Smooth muscle cell (in vitro differentiated cells): ENCODE measurements at regions not wholly inside any gene's neighbourhood (a gene's known extent, or its start where the extent isn't known, plus 50 kb on each side); places are given as distances from the start of the nearest gene placed in this dataset.

Experiments used
- DNase-seq: peaks from one replicate; lab custom pipeline; 2025; ENCODE audit not compliant: unreplicated experiment; lab: John Stamatoyannopoulos, UW
- H2AFZ ChIP-seq: fragments of 200-600 bp; sonication (generic); 2 replicates; pipeline ENCODE4 v1.6.0; 2016; ENCODE audit warnings: antibody characterized with exemption, low read depth, mild to moderate bottlenecking
- H3F3A ChIP-seq: fragments of 200-600 bp; sonication (generic); 2 replicates; pipeline ENCODE4 v1.6.0; 2017; ENCODE audit warnings: antibody characterized with exemption, low read depth
- H3K27ac ChIP-seq: fragments of 200-600 bp; sonication (generic); 2 replicates; pipeline ENCODE4 v1.5.1; 2016; ENCODE audit warnings: low read depth, mild to moderate bottlenecking
- H3K27me3 ChIP-seq: fragments of 200-600 bp; sonication (generic); 2 replicates; pipeline ENCODE4 v1.6.1; 2016; ENCODE audit warnings: low read depth, mild to moderate bottlenecking
- H3K36me3 ChIP-seq: fragments of 200-600 bp; sonication (generic); 2 replicates; pipeline ENCODE4 v1.5.1; 2016; ENCODE audit warnings: low read depth
- H3K4me1 ChIP-seq: fragments of 200-600 bp; sonication (generic); 2 replicates; pipeline ENCODE4 v1.5.1; 2016; ENCODE audit warnings: low read depth
- H3K4me2 ChIP-seq: fragments of 200-600 bp; sonication (generic); 2 replicates; pipeline ENCODE4 v1.6.0; 2016; ENCODE audit warnings: mild to moderate bottlenecking
- H3K4me3 ChIP-seq: fragments of 200-600 bp; sonication (generic); 2 replicates; pipeline ENCODE4 v1.5.1; 2016; ENCODE audit warnings: mild to moderate bottlenecking
- H3K79me2 ChIP-seq: fragments of 200-600 bp; sonication (generic); 2 replicates; pipeline ENCODE4 v1.6.0; 2016; ENCODE audit warnings: low read depth, mild to moderate bottlenecking
- H3K9ac ChIP-seq: fragments of 200-600 bp; sonication (generic); 2 replicates; pipeline ENCODE4 v1.6.0; 2016; ENCODE audit warnings: low read depth
- H3K9me3 ChIP-seq: fragments of 200-600 bp; sonication (generic); replicated peaks from 2 replicates; pipeline ENCODE4 v1.5.1; 2016; ENCODE audit warnings: low read depth
- H4K20me1 ChIP-seq: fragments of 200-600 bp; sonication (generic); 2 replicates; pipeline ENCODE4 v1.6.0; 2016; ENCODE audit warnings: low read depth
- CTCF ChIP-seq: fragments of 200-600 bp; sonication (generic); IDR thresholded peaks from 2 replicates; pipeline ENCODE4 v1.5.1; 2017; ENCODE audit warnings: borderline replicate concordance, mild to moderate bottlenecking, antibody characterized with exemption; ENCODE audit not compliant: insufficient read depth, poor library complexity, severe bottlenecking
- WGBS: methylation state at CpG from one replicate; pipeline ENCODE4 v1.1.7; 2016; ENCODE audit warnings: low lambda C conversion rate; 5-methylcytosine and 5-hydroxymethylcytosine counted together

GRCh38 chr4:114211556-114211955, 232.1 kb upstream of the ARSJ start:
- TF ChIP-seq CTCF, result no peak
- H3K27me3 ChIP-seq, result no peaks in the 10 kb centered on the region
- H3K79me2 ChIP-seq, result no peaks in the 10 kb centered on the region
- no peak overlapping the region for H2AFZ ChIP-seq
- no peak overlapping the region for H3K9ac ChIP-seq
- H4K20me1 ChIP-seq, result no peaks in the 10 kb centered on the region
- no peak overlapping the region for H3K4me2 ChIP-seq
- no peaks in the 10 kb centered on the region for H3K9me3 ChIP-seq
- H3K4me1 ChIP-seq, result no peaks in the 10 kb centered on the region
- no peak overlapping the region for H3K27ac ChIP-seq
- H3K4me3 ChIP-seq, result no peak overlapping the region
- H3F3A ChIP-seq, result no peaks in the 10 kb centered on the region
- no peaks in the 10 kb centered on the region for H3K36me3 ChIP-seq
- 81% methylated on average over 3 of the region's 3 CpGs for WGBS
- DNase-seq, result no peak

GRCh38 chr4:114217150-114217817, 237.8 kb upstream of the ARSJ start:
- Histone ChIP-seq H3K36me3 (no peaks in the 10 kb centered on the region), H3K27ac (no peak overlapping the region), H3K4me3 (no peak overlapping the region), H3F3A (no peaks in the 10 kb centered on the region), H3K9me3 (no peaks in the 10 kb centered on the region), H3K27me3 (no peaks in the 10 kb centered on the region), H3K4me1 (no peaks in the 10 kb centered on the region), H3K9ac (no peak overlapping the region), H4K20me1 (no peaks in the 10 kb centered on the region), H2AFZ (no peak overlapping the region), H3K79me2 (no peaks in the 10 kb centered on the region), H3K4me2 (no peak overlapping the region)
- DNase-seq, result no peak
- TF ChIP-seq CTCF, result no peak
- 89% methylated on average over 9 of the region's 10 CpGs for WGBS

- Histone ChIP-seq H3K4me1 (no peaks in the 10 kb centered on the region), H3K4me3 (no peak overlapping the region), H3K27me3 (no peaks in the 10 kb centered on the region), H3K9me3 (no peaks in the 10 kb centered on the region), H3K79me2 (no peaks in the 10 kb centered on the region), H3F3A (no peaks in the 10 kb centered on the region), H3K36me3 (no peaks in the 10 kb centered on the region), H3K9ac (no peak overlapping the region), H4K20me1 (no peaks in the 10 kb centered on the region), H2AFZ (no peak overlapping the region), H3K4me2 (no peak overlapping the region), H3K27ac (no peak overlapping the region)
- no peak for DNase-seq
- 28% methylated on average over 1 of the region's 1 CpG for WGBS
- no peak for TF ChIP-seq CTCF
These were observed 244.1 kb upstream of the ARSJ start for GRCh38 chr4:114223580-114223979.

GRCh38 chr4:114225436-114225835, 246.0 kb upstream of the ARSJ start:
- Histone ChIP-seq H3F3A (no peaks in the 10 kb centered on the region), H3K79me2 (no peaks in the 10 kb centered on the region), H3K4me1 (no peaks in the 10 kb centered on the region), H3K9ac (no peak overlapping the region), H3K4me3 (no peak overlapping the region), H2AFZ (no peak overlapping the region), H3K27me3 (no peaks in the 10 kb centered on the region), H3K27ac (no peak overlapping the region), H3K36me3 (no peaks in the 10 kb centered on the region), H4K20me1 (no peaks in the 10 kb centered on the region), H3K9me3 (no peaks in the 10 kb centered on the region), H3K4me2 (no peak overlapping the region)
- 72% methylated on average over 2 of the region's 2 CpGs for WGBS
- TF ChIP-seq CTCF, result no peak
- DNase-seq, result no peak
